GM12874 (cell line): ENCODE measurements at regions not wholly inside any gene's neighbourhood (a gene's known extent, or its start where the extent isn't known, plus 50 kb on each side); places are given as distances from the start of the nearest gene placed in this dataset.

Experiments used
- TF ChIP-seq, protein P1 (sequence below): IDR thresholded peaks from 2 replicates; pipeline ENCODE4 v1.5.1; 2011; ENCODE audit warnings: low read depth, mild to moderate bottlenecking, control low read depth, low read length, moderate library complexity; ENCODE audit not compliant: insufficient read depth

DNA sequence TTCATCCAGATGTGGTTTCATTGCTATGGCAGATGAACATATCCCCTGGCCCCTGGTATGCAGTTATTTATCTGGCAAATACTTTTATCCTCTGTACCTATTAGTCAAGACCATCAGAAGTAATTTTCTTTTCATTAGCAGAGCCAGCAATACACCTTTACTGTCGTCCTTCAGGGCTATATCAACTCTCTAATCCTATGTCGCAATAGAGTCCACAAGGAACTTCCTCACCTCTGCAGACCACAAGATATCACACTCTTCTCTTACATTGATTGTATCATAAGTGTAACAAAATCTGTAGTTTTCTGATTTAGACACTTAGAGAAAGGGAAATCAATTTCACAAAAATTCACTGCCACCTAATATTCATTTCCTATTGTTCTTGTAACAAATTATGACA is 252.9 kb upstream of the DCC start:
- TF ChIP-seq, protein P1, sequence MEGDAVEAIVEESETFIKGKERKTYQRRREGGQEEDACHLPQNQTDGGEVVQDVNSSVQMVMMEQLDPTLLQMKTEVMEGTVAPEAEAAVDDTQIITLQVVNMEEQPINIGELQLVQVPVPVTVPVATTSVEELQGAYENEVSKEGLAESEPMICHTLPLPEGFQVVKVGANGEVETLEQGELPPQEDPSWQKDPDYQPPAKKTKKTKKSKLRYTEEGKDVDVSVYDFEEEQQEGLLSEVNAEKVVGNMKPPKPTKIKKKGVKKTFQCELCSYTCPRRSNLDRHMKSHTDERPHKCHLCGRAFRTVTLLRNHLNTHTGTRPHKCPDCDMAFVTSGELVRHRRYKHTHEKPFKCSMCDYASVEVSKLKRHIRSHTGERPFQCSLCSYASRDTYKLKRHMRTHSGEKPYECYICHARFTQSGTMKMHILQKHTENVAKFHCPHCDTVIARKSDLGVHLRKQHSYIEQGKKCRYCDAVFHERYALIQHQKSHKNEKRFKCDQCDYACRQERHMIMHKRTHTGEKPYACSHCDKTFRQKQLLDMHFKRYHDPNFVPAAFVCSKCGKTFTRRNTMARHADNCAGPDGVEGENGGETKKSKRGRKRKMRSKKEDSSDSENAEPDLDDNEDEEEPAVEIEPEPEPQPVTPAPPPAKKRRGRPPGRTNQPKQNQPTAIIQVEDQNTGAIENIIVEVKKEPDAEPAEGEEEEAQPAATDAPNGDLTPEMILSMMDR, result no peak

DNA sequence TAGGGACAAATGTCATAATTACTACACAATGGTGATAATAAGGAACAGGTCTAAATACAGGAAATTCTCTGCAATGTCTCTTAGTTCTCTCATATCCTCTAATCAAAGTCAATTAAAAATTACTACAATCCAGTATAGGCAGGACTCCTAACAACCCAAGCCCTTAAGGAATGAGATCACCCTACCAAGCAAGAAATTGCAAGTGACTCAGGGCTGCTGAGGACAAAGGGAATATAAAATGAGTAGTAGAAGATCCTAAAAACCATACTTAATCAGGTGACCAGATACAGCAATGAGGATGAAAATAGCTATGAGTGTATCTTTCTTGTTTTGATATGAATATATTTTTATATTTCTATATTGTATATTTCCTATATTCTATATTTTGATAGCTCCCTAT is 250.0 kb upstream of the DCC start:
- TF ChIP-seq, protein P1, result no peak

DNA sequence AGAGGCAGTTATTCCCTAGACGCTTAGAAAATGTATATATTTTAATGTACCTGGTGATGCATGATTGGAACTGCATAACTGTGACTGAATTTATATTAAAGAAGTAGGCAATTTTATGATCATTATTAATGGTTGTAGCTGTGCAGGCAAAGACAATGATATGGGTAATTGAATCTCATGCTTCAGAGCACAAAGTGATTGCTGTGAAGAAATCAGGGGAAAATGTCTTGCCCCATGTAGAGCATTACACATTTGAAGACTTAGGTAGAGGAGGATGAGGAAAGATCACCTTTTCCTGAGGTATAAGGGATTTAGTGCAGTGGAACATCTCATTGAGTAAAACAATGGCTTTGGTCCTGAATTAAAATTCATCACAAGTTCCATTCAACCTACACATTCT is 246.8 kb upstream of the DCC start:
- TF ChIP-seq, protein P1, result no peak

DNA sequence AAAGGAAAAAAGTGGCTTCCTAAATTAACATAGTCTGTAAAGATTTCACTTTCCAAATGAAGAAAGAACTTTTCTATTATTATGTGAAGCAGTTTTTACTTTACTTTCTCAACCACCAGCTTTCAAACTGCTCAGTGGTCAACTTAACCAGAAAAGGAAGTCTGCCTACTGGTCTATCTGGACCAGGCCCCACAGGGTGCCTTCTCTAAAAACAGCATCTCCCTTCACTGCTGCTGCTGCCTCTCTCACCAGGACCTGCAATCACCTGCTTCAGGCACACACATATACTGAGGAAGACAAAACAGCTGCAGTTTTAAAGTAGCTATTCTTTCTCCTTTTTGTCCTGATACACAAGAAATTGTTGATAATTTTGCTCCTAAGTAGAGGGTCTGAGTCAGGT is 221.3 kb upstream of the DCC start:
- TF ChIP-seq, protein P1, result no peak

DNA sequence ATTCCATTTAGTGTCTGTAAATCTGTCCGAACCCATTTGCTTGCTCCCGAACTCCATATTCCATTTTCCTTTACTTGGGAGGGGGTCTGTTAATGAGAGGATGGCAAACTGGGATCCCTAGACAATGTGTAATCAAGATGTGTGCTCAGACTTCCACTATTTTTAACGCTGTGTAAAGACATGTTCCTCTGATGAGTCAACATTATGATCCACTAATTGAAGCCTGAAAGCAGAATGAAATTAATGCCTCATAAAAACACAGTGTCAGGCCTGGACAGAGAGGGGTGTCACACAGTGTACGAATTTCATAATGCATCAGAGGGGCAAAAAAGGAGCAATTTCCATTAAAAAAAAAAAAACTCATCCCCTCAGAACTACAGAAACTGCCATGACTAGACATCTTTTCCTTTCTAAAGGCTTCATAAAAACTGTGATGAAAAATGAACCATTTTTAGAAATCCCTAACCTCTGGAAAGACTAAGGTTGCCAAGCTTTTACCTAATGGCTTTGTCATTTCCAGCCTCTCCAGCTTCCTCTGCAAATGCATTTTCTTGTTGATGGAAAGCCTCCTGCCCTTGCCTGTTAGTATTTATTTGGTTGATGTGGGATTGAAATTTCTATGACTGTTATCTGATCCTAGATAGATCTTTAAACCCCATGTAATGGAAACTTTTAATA is 209.2 kb upstream of the DCC start:
- TF ChIP-seq, protein P1, result no peak

DNA sequence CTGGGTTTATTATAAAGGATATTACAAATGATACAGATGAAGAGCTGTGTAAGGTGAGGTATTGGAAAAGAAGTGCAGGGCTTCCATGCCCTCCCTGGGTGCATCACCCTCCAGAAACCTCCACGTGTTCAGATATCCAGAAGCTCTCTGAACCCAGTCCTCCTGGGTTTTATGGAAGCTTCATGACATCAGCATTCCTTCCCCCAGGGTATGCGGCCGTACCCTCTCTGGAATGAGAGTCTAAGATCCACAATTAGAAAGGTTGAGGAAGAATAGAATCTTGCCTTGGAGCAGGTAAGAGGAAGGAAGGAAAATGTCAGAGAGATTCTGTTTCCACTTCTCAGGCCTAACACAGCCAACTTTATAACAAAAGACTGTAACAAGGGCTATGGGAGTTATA is 208.2 kb upstream of the DCC start:
- TF ChIP-seq, protein P1, result no peak

DNA sequence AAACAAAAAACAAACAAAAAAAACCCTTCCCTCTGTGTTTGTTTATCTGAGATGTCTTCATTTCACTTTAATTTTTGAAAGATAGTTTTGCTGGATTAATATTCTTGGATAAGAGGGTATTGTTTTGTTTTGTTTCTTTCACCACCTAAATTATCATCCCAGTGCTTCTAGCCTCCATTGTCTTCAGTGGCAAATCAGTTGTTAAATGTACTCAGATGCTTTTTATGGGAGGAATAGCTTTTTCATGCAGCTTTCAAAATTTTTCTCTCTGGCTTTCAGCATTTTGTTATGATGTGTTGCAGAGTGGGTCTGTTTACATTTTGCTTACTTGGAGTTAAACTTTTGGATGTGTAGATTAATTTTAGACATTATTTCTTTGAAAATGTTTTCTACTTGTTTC is 203.5 kb upstream of the DCC start:
- TF ChIP-seq, protein P1, result no peak

DNA sequence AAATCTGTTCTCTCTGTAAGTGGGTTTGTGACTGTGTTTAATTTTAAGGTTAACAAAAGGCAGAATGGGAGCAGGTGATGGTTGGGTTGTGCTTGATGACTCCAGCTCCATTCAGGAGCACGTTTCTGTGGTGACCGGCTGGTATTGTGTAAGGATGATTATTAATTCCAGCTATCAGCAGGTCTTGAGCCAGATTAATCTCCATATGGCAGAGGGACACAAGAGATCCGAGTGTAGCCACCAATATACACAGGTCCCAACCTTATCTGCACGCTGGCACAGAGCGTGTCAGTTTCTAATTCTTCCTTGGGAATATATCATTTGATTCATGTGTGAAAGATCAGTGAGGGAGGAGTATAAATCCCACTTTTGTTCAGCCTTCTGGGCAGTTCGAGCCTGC is 199.0 kb upstream of the DCC start:
- TF ChIP-seq, protein P1, result no peak
